Stomach (tissue), 8 donors: ENCODE measurements at regions not wholly inside any gene's neighbourhood (a gene's known extent, or its start where the extent isn't known, plus 50 kb on each side); places are given as distances from the start of the nearest gene placed in this dataset.

ENCODE experiments used
- DNase-seq, 2 donors: peaks; one replicate each; pipeline versions ENCODE4 v3.0.0 to v3.0.0-alpha.2; 2013 to 2019
- H3K27ac ChIP-seq, 5 donors: fragments of 200-600 bp in 4 of 5; sonication (generic) in 4 of 5; one replicate each; pipeline ENCODE4 v1.5.1; 2013 to 2019; ENCODE audit warnings: mild to moderate bottlenecking in 1 of 5, moderate library complexity in 1 of 5
- H3K27me3 ChIP-seq, 3 donors: fragments of 200-600 bp; sonication (generic); one replicate each; pipeline ENCODE4 v1.5.1; 2017 to 2019; ENCODE audit warnings: mixed run types in 1 of 3
- H3K36me3 ChIP-seq, 4 donors: fragments of 200-600 bp; sonication (generic); 1 replicate in 3 of 4; 2 replicates in 1 of 4; pipeline ENCODE4 v1.5.1; 2016 to 2019
- H3K4me1 ChIP-seq, 4 donors: fragments of 200-600 bp; sonication (generic); one replicate each; pipeline ENCODE4 v1.5.1; 2016 to 2019
- H3K4me3 ChIP-seq, 4 donors: fragments of 200-600 bp; sonication (generic) in 3 of 4; one replicate each; pipeline ENCODE4 v1.5.1; 2016 to 2019; ENCODE audit warnings: mild to moderate bottlenecking in 1 of 4
- H3K9me3 ChIP-seq, 4 donors: fragments of 200-600 bp; sonication (generic); one replicate each; pipeline ENCODE4 v1.5.1; 2016 to 2019
- EP300 ChIP-seq: sonication (generic); formaldehyde crosslinking; IDR thresholded peaks from one replicate; pipeline ENCODE4 v1.6.1; 2017; ENCODE audit warnings: antibody characterized with exemption
- POLR2A ChIP-seq, 4 donors: fragments of 450-650 bp; IDR thresholded peaks; one replicate each; pipeline ENCODE4 v1.6.1; 2016; ENCODE audit warnings: antibody characterized with exemption in 4 of 4, control low read depth in 2 of 4, mild to moderate bottlenecking in 1 of 4, moderate library complexity in 1 of 4
- POLR2AphosphoS5 ChIP-seq, 3 donors: sonication (generic); formaldehyde crosslinking; IDR thresholded peaks; one replicate each; pipeline ENCODE4 v1.6.1; 2016; ENCODE audit warnings: antibody characterized with exemption in 3 of 3
- WGBS, 5 donors: extraction: QIAGEN DNeasy Blood & Tissue Kit in 3 of 5; methylation state at CpG; one replicate each; pipeline versions ENCODE4 v1.1.5 to v1.1.7; 2013 to 2018; 5-methylcytosine and 5-hydroxymethylcytosine counted together
- intact Hi-C: fragments of 100-400 bp; cut with DNase I; formaldehyde crosslinking; loops from one replicate; pipeline ENCODE4 v1.15.1; 2023; ENCODE audit warnings: low total_unique reads
- TF ChIP-seq, protein P1 (sequence below), 7 experiments: fragments of 450-650 bp in 4 of 7; fragments of 200-600 bp in 3 of 7; sonication (generic) in 3 of 7; IDR thresholded peaks; one replicate each; pipeline ENCODE4 v1.5.1; 2016 to 2019; ENCODE audit warnings: antibody characterized with exemption in 7 of 7, control low read depth in 2 of 7, mild to moderate bottlenecking in 1 of 7
- donor health status: healthy with polysubstance abuse.
- donor health status: Bipolar disorder and iron deficiency.
- donor health status: healthy.

DNA sequence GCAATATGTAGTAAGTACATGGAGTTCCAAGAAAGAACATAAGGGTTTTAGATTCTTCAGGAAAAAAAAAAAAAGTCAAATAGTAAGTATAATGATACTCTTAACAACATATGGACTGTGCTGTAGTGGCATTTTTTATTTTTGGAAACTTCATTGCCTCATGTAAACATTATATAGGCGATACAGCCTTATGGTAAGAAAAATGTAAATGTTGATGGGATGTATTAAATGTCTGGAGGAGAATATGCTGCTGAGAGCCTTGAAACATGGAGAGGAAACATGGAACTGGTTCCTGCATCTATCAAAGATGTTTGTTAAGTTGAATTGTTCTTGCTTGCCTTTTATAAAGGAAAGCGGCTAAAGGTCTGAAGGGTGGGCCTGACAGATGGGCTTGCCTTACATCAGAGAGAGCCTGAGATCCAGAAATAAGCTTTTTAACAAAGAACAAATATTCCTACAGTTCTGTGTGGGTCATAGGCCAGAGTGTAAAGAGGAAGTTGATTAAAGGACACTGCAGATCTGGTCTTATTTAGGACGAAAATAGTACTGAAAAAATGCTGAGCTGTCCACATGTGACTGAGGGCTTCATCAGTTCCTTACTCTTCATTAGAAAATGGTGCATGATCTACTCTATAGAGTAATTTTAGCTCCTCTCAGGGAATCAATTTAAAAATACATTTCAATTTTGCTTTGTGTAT is 448.1 kb upstream of the DCN start:
- no peak overlapping the region for H3K4me3 ChIP-seq
- TF ChIP-seq POLR2AphosphoS5 (IDR thresholded peaks at IDR 0.05) (no peak), EP300 (no peak), POLR2A (IDR thresholded peaks at IDR 0.05) (no peak)
- TF ChIP-seq, protein P1, sequence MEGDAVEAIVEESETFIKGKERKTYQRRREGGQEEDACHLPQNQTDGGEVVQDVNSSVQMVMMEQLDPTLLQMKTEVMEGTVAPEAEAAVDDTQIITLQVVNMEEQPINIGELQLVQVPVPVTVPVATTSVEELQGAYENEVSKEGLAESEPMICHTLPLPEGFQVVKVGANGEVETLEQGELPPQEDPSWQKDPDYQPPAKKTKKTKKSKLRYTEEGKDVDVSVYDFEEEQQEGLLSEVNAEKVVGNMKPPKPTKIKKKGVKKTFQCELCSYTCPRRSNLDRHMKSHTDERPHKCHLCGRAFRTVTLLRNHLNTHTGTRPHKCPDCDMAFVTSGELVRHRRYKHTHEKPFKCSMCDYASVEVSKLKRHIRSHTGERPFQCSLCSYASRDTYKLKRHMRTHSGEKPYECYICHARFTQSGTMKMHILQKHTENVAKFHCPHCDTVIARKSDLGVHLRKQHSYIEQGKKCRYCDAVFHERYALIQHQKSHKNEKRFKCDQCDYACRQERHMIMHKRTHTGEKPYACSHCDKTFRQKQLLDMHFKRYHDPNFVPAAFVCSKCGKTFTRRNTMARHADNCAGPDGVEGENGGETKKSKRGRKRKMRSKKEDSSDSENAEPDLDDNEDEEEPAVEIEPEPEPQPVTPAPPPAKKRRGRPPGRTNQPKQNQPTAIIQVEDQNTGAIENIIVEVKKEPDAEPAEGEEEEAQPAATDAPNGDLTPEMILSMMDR (IDR thresholded peaks at IDR 0.05), result no peak
- no peak overlapping the region for H3K27ac ChIP-seq
- no peaks in the 10 kb centered on the region for H3K4me1 ChIP-seq
- no peak for DNase-seq
- intact Hi-C loops, result no loop called here
- H3K36me3 ChIP-seq, result no peaks in the 10 kb centered on the region
- WGBS, 5 donors, result 73 to 85% (median 76%) methylated on average over 3 of the region's 3 CpGs
- peaks cover 0 to 12% (median 3%) of the 10 kb centered on the region in 4 donors for H3K9me3 ChIP-seq
- no peaks in the 10 kb centered on the region for H3K27me3 ChIP-seq

DNA sequence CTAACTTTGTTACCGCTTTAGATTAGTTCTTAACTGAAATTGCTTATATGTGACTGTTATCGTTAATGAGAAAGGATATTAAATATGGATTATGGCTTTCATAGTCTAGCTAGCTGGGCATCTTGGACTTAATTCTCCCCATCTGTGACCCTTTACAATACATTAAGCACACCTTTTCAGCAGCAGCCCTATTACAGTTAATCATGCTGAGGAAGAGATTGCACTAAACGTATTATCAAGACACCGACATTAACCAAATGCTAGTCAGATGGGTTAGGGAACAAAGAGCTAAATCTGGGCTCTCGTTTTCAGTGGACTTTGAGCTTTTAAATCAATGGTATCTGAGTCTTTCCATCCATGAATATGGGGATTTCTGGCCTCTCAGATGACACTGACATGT is 447.5 kb upstream of the DCN start:
- TF ChIP-seq, protein P1 (IDR thresholded peaks at IDR 0.05), result no peak
- no peak for TF ChIP-seq EP300
- no peak for TF ChIP-seq POLR2A (IDR thresholded peaks at IDR 0.05)
- no peak for TF ChIP-seq POLR2AphosphoS5 (IDR thresholded peaks at IDR 0.05)
- Histone ChIP-seq H3K36me3 (no peaks in the 10 kb centered on the region), H3K9me3 (peaks cover 0 to 16% (median 3%) of the 10 kb centered on the region in 4 donors), H3K27me3 (no peaks in the 10 kb centered on the region), H3K4me3 (no peak overlapping the region), H3K4me1 (no peaks in the 10 kb centered on the region), H3K27ac (no peak overlapping the region)
- peak in 1 of 2 donors; percentile 16 for DNase-seq
- WGBS, 5 donors, result 79 to 87% (median 82%) methylated on average over 5 of the region's 5 CpGs
- intact Hi-C loops, result no loop called here

DNA sequence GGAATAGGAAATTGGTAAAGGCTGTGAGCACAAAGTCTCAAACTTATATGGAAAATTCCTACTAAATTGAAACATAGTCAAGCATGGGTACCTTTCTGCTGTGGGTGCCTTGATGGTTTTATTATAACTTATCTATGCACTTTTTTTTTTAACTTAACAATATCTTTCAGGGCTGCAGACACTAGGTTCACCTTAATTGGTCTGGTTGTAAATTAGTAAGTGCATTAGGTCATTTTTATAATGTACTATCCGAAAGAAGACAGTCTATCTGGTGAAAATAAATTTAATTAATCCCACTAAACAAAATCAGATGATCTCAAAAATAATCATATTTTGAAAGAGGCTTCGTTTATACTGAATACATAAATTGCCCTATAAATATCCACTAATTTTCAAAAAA is 446.8 kb upstream of the DCN start:
- TF ChIP-seq EP300, result no peak
- TF ChIP-seq, protein P1 (IDR thresholded peaks at IDR 0.05), result no peak
- TF ChIP-seq POLR2A (IDR thresholded peaks at IDR 0.05), result no peak
- TF ChIP-seq POLR2AphosphoS5 (IDR thresholded peaks at IDR 0.05), result no peak

DNA sequence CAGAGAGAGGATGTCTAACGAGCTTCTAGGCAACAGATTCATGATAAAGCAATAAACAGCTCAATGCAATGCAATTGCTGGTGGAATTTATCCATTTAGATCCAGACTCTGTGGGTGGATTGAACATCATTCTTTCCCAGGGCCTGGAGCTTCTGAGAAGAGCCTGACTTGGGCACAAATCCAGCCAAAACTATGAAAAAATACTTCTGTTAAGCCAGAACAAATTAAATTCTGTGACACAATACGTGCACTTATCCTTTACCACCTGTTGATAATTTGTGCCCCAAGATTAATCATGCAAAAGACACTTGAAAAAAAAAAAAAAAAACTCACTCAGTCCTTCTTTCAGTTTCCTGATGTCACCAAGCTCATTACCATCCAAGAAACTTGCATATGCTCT is 446.0 kb upstream of the DCN start:
- H3K4me1 ChIP-seq, result no peaks in the 10 kb centered on the region
- H3K27me3 ChIP-seq, result no peaks in the 10 kb centered on the region
- H3K4me3 ChIP-seq, result no peak overlapping the region
- peaks cover 0 to 10% (median 0%) of the 10 kb centered on the region in 4 donors for H3K9me3 ChIP-seq
- intact Hi-C loops, result no loop called here
- no peak overlapping the region for H3K27ac ChIP-seq
- 37 to 67% (median 58%) methylated on average over 2 of the region's 2 CpGs for WGBS, 5 donors
- DNase-seq, result peak in 1 of 2 donors; percentile 15
- no peaks in the 10 kb centered on the region for H3K36me3 ChIP-seq
- no peak for TF ChIP-seq EP300
- TF ChIP-seq, protein P1 (IDR thresholded peaks at IDR 0.05), result no peak
- TF ChIP-seq POLR2A (IDR thresholded peaks at IDR 0.05), result no peak
- no peak for TF ChIP-seq POLR2AphosphoS5 (IDR thresholded peaks at IDR 0.05)

More for the DNA sequence above, 446.8 kb upstream of the DCN start:
- Histone ChIP-seq H3K4me3 (no peak overlapping the region), H3K27ac (no peak overlapping the region), H3K4me1 (no peaks in the 10 kb centered on the region), H3K36me3 (no peaks in the 10 kb centered on the region), H3K9me3 (peaks cover 0 to 16% (median 3%) of the 10 kb centered on the region in 4 donors), H3K27me3 (no peaks in the 10 kb centered on the region)
- no peak for DNase-seq
- WGBS, 5 donors, result 81 to 91% (median 89%) methylated on average over 2 of the region's 2 CpGs
- intact Hi-C loops, result no loop called here
